ENCODE measurements at regions not wholly inside any gene's neighbourhood (a gene's known extent, or its start where the extent isn't known, plus 50 kb on each side); places are given as distances from the start of the nearest gene placed in this dataset.

GRCh38 chr15:38861108-38861507, 296.5 kb upstream of the RASGRP1 start:
- TF ChIP-seq YY1 (IDR thresholded peaks at IDR 0.05; ENCODE audit: insufficient read depth, insufficient read length), result no peak
- no peak for TF ChIP-seq ZNF274 (IDR thresholded peaks at IDR 0.05; ENCODE audit: low read depth, low read length)
